Fibroblast of upper back skin (primary cell): ENCODE measurements at regions not wholly inside any gene's neighbourhood (a gene's known extent, or its start where the extent isn't known, plus 50 kb on each side); places are given as distances from the start of the nearest gene placed in this dataset.
A peak's percentile ranks its signal among the peaks of the same experiment; 100 is the strongest.

Source experiments
- DNase-seq: peaks from one replicate; pipeline ENCODE4 v3.0.0-alpha.2; 2013

GRCh38 chr2:120854014-120854620 is 118.4 kb downstream of the GLI2 start:
- DNase-seq = no peak

GRCh38 chr2:120854766-120855530 is 119.3 kb downstream of the GLI2 start:
- no peak for DNase-seq

GRCh38 chr2:120855855-120856405 is 120.3 kb downstream of the GLI2 start:
- no peak for DNase-seq

GRCh38 chr2:120856421-120856862 is 120.8 kb downstream of the GLI2 start:
- peak; percentile 70 for DNase-seq

GRCh38 chr2:120857422-120857821 is 121.8 kb downstream of the GLI2 start:
- no peak for DNase-seq

GRCh38 chr2:120857931-120858330 is 122.3 kb downstream of the GLI2 start:
- no peak for DNase-seq

- DNase-seq = no peak
Measured at GRCh38 chr2:120858361-120859106, 122.9 kb downstream of the GLI2 start.

GRCh38 chr2:120859128-120859527 is 123.5 kb downstream of the GLI2 start:
- no peak for DNase-seq

GRCh38 chr2:120859814-120860578 is 124.3 kb downstream of the GLI2 start:
- DNase-seq = no peak

- DNase-seq = no peak
Measured at GRCh38 chr2:120860579-120860922, 124.9 kb downstream of the GLI2 start.

GRCh38 chr2:120861191-120861575 is 125.5 kb downstream of the GLI2 start:
- DNase-seq = peak; percentile 19

GRCh38 chr2:120861576-120862191 is 126.0 kb downstream of the GLI2 start:
- DNase-seq = peak; percentile 84

GRCh38 chr2:120862201-120863060 is 126.8 kb downstream of the GLI2 start:
- DNase-seq = no peak

- no peak for DNase-seq
Measured at GRCh38 chr2:120863146-120863545, 127.5 kb downstream of the GLI2 start.

GRCh38 chr2:120863661-120864320 is 128.1 kb downstream of the GLI2 start:
- DNase-seq = peak; percentile 44

- peak; percentile 62 for DNase-seq
Measured at GRCh38 chr2:120864981-120865380, 129.3 kb downstream of the GLI2 start.

- no peak for DNase-seq
Measured at GRCh38 chr2:120865656-120866055, 130.0 kb downstream of the GLI2 start.

GRCh38 chr2:120866071-120866470 is 130.4 kb downstream of the GLI2 start:
- DNase-seq = no peak

GRCh38 chr2:120866483-120867140 is 130.9 kb downstream of the GLI2 start:
- DNase-seq = no peak
